NCI-H2029 (cell line): ENCODE measurements at regions not wholly inside any gene's neighbourhood (a gene's known extent, or its start where the extent isn't known, plus 50 kb on each side); places are given as distances from the start of the nearest gene placed in this dataset.
"Not testable (repeated sequence)": the region's sequence is repeated elsewhere in the genome, so short reads cannot be mapped to it uniquely, and the experiment has no call there.

Experiments
- DNase-seq: peaks from one replicate; lab custom pipeline; 2025; lab: John Stamatoyannopoulos, UW

- peak; percentile 32 for DNase-seq
Measured at GRCh38 chr5:96528826-96529474, 95.9 kb upstream of the PCSK1 start.

- no peak for DNase-seq
Measured at GRCh38 chr5:96529559-96529958, 96.5 kb upstream of the PCSK1 start.

- no peak for DNase-seq
Measured at GRCh38 chr5:96530901-96531300, 97.9 kb upstream of the PCSK1 start.

- no peak for DNase-seq
Measured at GRCh38 chr5:96533371-96533770, 100.3 kb upstream of the PCSK1 start.

GRCh38 chr5:96537386-96537785 is 104.3 kb upstream of the PCSK1 start:
- DNase-seq: no peak

- DNase-seq: no peak
Measured at GRCh38 chr5:96538808-96539250, 105.8 kb upstream of the PCSK1 start.

- DNase-seq: no peak
Measured at GRCh38 chr5:96546120-96546519, 113.1 kb upstream of the PCSK1 start.

- DNase-seq: no peak
Measured at GRCh38 chr5:96547486-96547885, 114.4 kb upstream of the PCSK1 start.

- no peak for DNase-seq
Measured at GRCh38 chr5:96548905-96549304, 113.3 kb upstream of the CAST start.

GRCh38 chr5:96560857-96561256 is 101.3 kb upstream of the CAST start:
- DNase-seq: not testable (repeated sequence)

GRCh38 chr5:96562614-96563013 is 99.6 kb upstream of the CAST start:
- no peak for DNase-seq

- no peak for DNase-seq
Measured at GRCh38 chr5:96563816-96564215, 98.4 kb upstream of the CAST start.

- no peak for DNase-seq
Measured at GRCh38 chr5:96565582-96566265, 96.5 kb upstream of the CAST start.

- no peak for DNase-seq
Measured at GRCh38 chr5:96566833-96567587, 95.2 kb upstream of the CAST start.

GRCh38 chr5:96569332-96569731 is 92.8 kb upstream of the CAST start:
- no peak for DNase-seq

GRCh38 chr5:96569770-96570169 is 92.4 kb upstream of the CAST start:
- no peak for DNase-seq

- peak; percentile 53 for DNase-seq
Measured at GRCh38 chr5:96572864-96573512, 89.2 kb upstream of the CAST start.

- no peak for DNase-seq
Measured at GRCh38 chr5:96573513-96573894, 88.7 kb upstream of the CAST start.

GRCh38 chr5:96576876-96577275 is 85.3 kb upstream of the CAST start:
- DNase-seq: no peak

- DNase-seq: no peak
Measured at GRCh38 chr5:96577909-96578308, 84.3 kb upstream of the CAST start.

GRCh38 chr5:96579711-96580110 is 82.5 kb upstream of the CAST start:
- no peak for DNase-seq

- DNase-seq: peak; percentile 84
Measured at GRCh38 chr5:96582343-96582742, 79.8 kb upstream of the CAST start.

GRCh38 chr5:96584712-96585111 is 77.5 kb upstream of the CAST start:
- DNase-seq: no peak
